Stomach (tissue), 8 donors: ENCODE measurements at regions not wholly inside any gene's neighbourhood (a gene's known extent, or its start where the extent isn't known, plus 50 kb on each side); places are given as distances from the start of the nearest gene placed in this dataset.

Experiments used
- DNase-seq, 2 donors: peaks; one replicate each; pipeline versions ENCODE4 v3.0.0 to v3.0.0-alpha.2; 2013 to 2019
- H3K27ac ChIP-seq, 5 donors: fragments of 200-600 bp in 4 of 5; sonication (generic) in 4 of 5; one replicate each; pipeline ENCODE4 v1.5.1; 2013 to 2019; ENCODE audit warnings: mild to moderate bottlenecking in 1 of 5, moderate library complexity in 1 of 5
- H3K27me3 ChIP-seq, 3 donors: fragments of 200-600 bp; sonication (generic); one replicate each; pipeline ENCODE4 v1.5.1; 2017 to 2019; ENCODE audit warnings: mixed run types in 1 of 3
- H3K36me3 ChIP-seq, 4 donors: fragments of 200-600 bp; sonication (generic); 1 replicate in 3 of 4; 2 replicates in 1 of 4; pipeline ENCODE4 v1.5.1; 2016 to 2019
- H3K4me1 ChIP-seq, 4 donors: fragments of 200-600 bp; sonication (generic); one replicate each; pipeline ENCODE4 v1.5.1; 2016 to 2019
- H3K4me3 ChIP-seq, 4 donors: fragments of 200-600 bp; sonication (generic) in 3 of 4; one replicate each; pipeline ENCODE4 v1.5.1; 2016 to 2019; ENCODE audit warnings: mild to moderate bottlenecking in 1 of 4
- H3K9me3 ChIP-seq, 4 donors: fragments of 200-600 bp; sonication (generic); one replicate each; pipeline ENCODE4 v1.5.1; 2016 to 2019
- EP300 ChIP-seq: sonication (generic); formaldehyde crosslinking; IDR thresholded peaks from one replicate; pipeline ENCODE4 v1.6.1; 2017; ENCODE audit warnings: antibody characterized with exemption
- POLR2A ChIP-seq, 4 donors: fragments of 450-650 bp; IDR thresholded peaks; one replicate each; pipeline ENCODE4 v1.6.1; 2016; ENCODE audit warnings: antibody characterized with exemption in 4 of 4, control low read depth in 2 of 4, mild to moderate bottlenecking in 1 of 4, moderate library complexity in 1 of 4
- POLR2AphosphoS5 ChIP-seq, 3 donors: sonication (generic); formaldehyde crosslinking; IDR thresholded peaks; one replicate each; pipeline ENCODE4 v1.6.1; 2016; ENCODE audit warnings: antibody characterized with exemption in 3 of 3
- WGBS, 5 donors: extraction: QIAGEN DNeasy Blood & Tissue Kit in 3 of 5; methylation state at CpG; one replicate each; pipeline versions ENCODE4 v1.1.5 to v1.1.7; 2013 to 2018; 5-methylcytosine and 5-hydroxymethylcytosine counted together
- intact Hi-C: fragments of 100-400 bp; cut with DNase I; formaldehyde crosslinking; loops from one replicate; pipeline ENCODE4 v1.15.1; 2023; ENCODE audit warnings: low total_unique reads
- TF ChIP-seq, protein P1 (sequence below), 7 experiments: fragments of 450-650 bp in 4 of 7; fragments of 200-600 bp in 3 of 7; sonication (generic) in 3 of 7; IDR thresholded peaks; one replicate each; pipeline ENCODE4 v1.5.1; 2016 to 2019; ENCODE audit warnings: antibody characterized with exemption in 7 of 7, control low read depth in 2 of 7, mild to moderate bottlenecking in 1 of 7
- donor health status: healthy with polysubstance abuse.
- donor health status: Bipolar disorder and iron deficiency.
- donor health status: healthy.

DNA sequence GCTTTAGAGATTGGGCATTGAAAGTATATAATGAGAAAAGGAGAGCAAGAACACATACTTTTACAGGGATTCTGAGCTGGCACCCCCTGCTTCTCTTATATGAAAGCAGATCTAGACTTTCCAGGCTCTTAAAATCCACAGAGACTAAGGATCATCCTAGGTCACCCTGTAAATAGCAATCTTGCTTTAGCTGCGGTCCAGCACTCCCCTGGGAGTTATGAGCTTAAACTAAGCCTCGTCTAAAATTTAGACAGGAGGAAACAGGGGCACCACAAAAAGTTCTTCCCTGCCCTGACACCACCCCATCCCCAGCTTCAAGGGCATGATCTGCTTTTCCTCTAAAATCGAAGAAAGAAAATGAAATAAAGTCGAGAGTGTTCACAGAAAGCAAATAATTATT is 143.3 kb upstream of the KCNIP4 start:
- H3K36me3 ChIP-seq: no peaks in the 10 kb centered on the region
- intact Hi-C loops: no loop called here
- TF ChIP-seq POLR2A (IDR thresholded peaks at IDR 0.05): no peak
- no peak for TF ChIP-seq EP300
- TF ChIP-seq, protein P1, sequence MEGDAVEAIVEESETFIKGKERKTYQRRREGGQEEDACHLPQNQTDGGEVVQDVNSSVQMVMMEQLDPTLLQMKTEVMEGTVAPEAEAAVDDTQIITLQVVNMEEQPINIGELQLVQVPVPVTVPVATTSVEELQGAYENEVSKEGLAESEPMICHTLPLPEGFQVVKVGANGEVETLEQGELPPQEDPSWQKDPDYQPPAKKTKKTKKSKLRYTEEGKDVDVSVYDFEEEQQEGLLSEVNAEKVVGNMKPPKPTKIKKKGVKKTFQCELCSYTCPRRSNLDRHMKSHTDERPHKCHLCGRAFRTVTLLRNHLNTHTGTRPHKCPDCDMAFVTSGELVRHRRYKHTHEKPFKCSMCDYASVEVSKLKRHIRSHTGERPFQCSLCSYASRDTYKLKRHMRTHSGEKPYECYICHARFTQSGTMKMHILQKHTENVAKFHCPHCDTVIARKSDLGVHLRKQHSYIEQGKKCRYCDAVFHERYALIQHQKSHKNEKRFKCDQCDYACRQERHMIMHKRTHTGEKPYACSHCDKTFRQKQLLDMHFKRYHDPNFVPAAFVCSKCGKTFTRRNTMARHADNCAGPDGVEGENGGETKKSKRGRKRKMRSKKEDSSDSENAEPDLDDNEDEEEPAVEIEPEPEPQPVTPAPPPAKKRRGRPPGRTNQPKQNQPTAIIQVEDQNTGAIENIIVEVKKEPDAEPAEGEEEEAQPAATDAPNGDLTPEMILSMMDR (IDR thresholded peaks at IDR 0.05): no peak
- TF ChIP-seq POLR2AphosphoS5 (IDR thresholded peaks at IDR 0.05): no peak
- no peaks in the 10 kb centered on the region for H3K27me3 ChIP-seq
- no peak overlapping the region for H3K27ac ChIP-seq
- 50 to 63% (median 53%) methylated on average over 4 of the region's 4 CpGs for WGBS, 5 donors
- peaks cover 0 to 7% (median 3%) of the 10 kb centered on the region in 4 donors for H3K9me3 ChIP-seq
- DNase-seq: no peak
- no peak overlapping the region for H3K4me3 ChIP-seq
- no peaks in the 10 kb centered on the region for H3K4me1 ChIP-seq

DNA sequence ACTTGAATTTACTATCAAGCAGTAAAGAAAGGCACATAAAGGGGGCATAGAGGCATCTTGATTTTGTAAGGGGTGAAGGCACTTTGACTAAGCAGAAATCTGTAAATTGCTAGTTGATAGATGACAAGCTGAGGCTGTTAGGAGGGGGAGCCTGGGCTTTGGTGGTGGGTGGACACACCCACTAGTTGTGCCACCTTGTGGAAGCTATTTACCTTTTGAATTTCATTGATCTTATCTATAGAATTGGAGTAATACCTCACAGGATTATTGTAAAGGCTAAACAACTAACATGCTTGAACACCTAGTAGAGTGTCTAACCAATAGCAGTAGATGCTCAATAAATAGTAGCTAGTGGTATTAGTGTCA is 142.8 kb upstream of the KCNIP4 start:
- Histone ChIP-seq H3K4me3 (no peak overlapping the region), H3K27me3 (no peaks in the 10 kb centered on the region), H3K9me3 (peaks cover 0 to 12% (median 7%) of the 10 kb centered on the region in 4 donors), H3K36me3 (no peaks in the 10 kb centered on the region), H3K27ac (no peak overlapping the region), H3K4me1 (no peaks in the 10 kb centered on the region)
- TF ChIP-seq EP300: no peak
- TF ChIP-seq, protein P1 (IDR thresholded peaks at IDR 0.05): no peak
- no peak for TF ChIP-seq POLR2A (IDR thresholded peaks at IDR 0.05)
- TF ChIP-seq POLR2AphosphoS5 (IDR thresholded peaks at IDR 0.05): no peak
- DNase-seq: no peak
- intact Hi-C loops: no loop called here

DNA sequence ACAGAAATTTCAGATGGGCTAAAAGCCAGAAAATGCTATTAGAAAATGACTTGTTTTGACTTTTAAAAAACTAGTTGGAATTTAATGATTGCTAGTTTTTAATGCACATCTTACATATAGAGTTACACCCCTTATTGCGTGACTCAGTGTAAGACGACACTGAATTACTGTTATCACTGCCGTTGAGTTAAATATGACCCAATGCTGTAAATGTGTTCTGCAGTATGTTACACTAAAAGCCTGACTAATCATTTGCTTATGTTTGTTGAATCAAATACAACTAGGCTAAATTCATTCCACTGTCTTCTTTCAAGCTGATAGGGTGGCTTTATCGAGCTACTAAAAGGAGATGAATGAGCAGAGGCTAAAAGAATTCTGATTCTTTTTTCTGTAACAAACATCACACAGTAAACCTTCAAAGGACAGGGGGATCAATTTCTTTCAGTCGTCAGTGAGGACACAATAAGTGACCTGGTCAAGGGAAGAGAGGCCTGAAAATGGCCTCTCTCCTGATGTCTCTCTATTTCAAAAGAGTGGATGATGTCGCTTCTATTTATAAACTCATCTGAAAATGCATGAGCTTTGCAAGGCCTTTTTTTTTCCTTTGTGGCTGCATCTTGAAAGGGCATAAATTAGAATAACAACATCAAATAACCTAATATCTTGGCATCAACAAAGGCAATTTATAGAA is 142.2 kb upstream of the KCNIP4 start:
- H3K27ac ChIP-seq: no peak overlapping the region
- H3K4me3 ChIP-seq: no peak overlapping the region
- no peaks in the 10 kb centered on the region for H3K27me3 ChIP-seq
- DNase-seq: peak in 1 of 2 donors; percentile 19
- peaks cover 0 to 18% (median 12%) of the 10 kb centered on the region in 4 donors for H3K9me3 ChIP-seq
- H3K4me1 ChIP-seq: no peaks in the 10 kb centered on the region
- H3K36me3 ChIP-seq: no peaks in the 10 kb centered on the region
- TF ChIP-seq POLR2AphosphoS5 (IDR thresholded peaks at IDR 0.05) (no peak), EP300 (no peak), POLR2A (IDR thresholded peaks at IDR 0.05) (no peak)
- TF ChIP-seq, protein P1 (IDR thresholded peaks at IDR 0.05): no peak
- 48 to 57% (median 55%) methylated on average over 6 of the region's 6 CpGs for WGBS, 5 donors
- intact Hi-C loops: no loop called here

GRCh38 chr4:22077571-22077970 is 129.0 kb upstream of the KCNIP4 start:
- H3K4me3 ChIP-seq: no peak overlapping the region
- intact Hi-C loops: no loop called here
- no peaks in the 10 kb centered on the region for H3K4me1 ChIP-seq
- no peaks in the 10 kb centered on the region for H3K36me3 ChIP-seq
- TF ChIP-seq, protein P1 (IDR thresholded peaks at IDR 0.05): no peak
- TF ChIP-seq EP300 (no peak), POLR2AphosphoS5 (IDR thresholded peaks at IDR 0.05) (no peak), POLR2A (IDR thresholded peaks at IDR 0.05) (no peak)
- H3K27me3 ChIP-seq: no peaks in the 10 kb centered on the region
- no peak overlapping the region for H3K27ac ChIP-seq
- no peak for DNase-seq
- WGBS, 5 donors: 87 to 96% (median 94%) methylated on average over 1 of the region's 1 CpG
- H3K9me3 ChIP-seq: peaks cover 0 to 16% (median 9%) of the 10 kb centered on the region in 4 donors
